Uterus (tissue), 2 donors: ENCODE measurements at regions not wholly inside any gene's neighbourhood (a gene's known extent, or its start where the extent isn't known, plus 50 kb on each side); places are given as distances from the start of the nearest gene placed in this dataset.

Source experiments
- POLR2A ChIP-seq, 2 donors: fragments of 450-650 bp; IDR thresholded peaks; one replicate each; pipeline ENCODE4 v1.6.1; 2016; ENCODE audit warnings: antibody characterized with exemption in 2 of 2, mild to moderate bottlenecking in 1 of 2, moderate library complexity in 1 of 2
- TF ChIP-seq, protein P1 (sequence below), 4 experiments: fragments of 200-600 bp in 2 of 4; fragments of 450-650 bp in 2 of 4; sonication (generic) in 2 of 4; IDR thresholded peaks; one replicate each; pipeline ENCODE4 v1.5.1; 2016 to 2019; ENCODE audit warnings: antibody characterized with exemption in 4 of 4, mild to moderate bottlenecking in 2 of 4, moderate library complexity in 1 of 4

DNA sequence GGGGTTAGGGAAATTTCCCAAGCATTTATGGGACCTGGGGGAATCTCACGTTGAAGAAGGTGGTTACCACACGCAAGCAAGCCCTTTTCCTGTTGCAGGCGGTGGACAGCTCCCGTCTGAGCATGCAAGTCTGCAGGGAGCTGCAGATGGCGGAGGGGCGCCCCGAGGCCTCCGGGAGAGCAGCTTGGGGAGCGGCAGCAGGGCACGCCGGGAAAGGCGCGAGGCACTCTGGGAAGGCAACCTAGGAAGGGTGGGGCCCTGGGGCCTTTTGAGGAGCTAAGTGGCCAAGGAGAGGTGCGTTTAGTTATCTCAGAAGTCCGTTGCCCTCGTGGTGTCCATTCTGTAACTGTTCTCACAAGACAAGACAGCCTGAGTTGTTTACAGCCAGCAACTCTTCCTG lies 57.0 kb upstream of the SLC25A4 start:
- TF ChIP-seq, protein P1, sequence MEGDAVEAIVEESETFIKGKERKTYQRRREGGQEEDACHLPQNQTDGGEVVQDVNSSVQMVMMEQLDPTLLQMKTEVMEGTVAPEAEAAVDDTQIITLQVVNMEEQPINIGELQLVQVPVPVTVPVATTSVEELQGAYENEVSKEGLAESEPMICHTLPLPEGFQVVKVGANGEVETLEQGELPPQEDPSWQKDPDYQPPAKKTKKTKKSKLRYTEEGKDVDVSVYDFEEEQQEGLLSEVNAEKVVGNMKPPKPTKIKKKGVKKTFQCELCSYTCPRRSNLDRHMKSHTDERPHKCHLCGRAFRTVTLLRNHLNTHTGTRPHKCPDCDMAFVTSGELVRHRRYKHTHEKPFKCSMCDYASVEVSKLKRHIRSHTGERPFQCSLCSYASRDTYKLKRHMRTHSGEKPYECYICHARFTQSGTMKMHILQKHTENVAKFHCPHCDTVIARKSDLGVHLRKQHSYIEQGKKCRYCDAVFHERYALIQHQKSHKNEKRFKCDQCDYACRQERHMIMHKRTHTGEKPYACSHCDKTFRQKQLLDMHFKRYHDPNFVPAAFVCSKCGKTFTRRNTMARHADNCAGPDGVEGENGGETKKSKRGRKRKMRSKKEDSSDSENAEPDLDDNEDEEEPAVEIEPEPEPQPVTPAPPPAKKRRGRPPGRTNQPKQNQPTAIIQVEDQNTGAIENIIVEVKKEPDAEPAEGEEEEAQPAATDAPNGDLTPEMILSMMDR (IDR thresholded peaks at IDR 0.05), result no peak
- TF ChIP-seq POLR2A (IDR thresholded peaks at IDR 0.05), result no peak
